HTR-8/SVneo (cell line): ENCODE measurements at regions not wholly inside any gene's neighbourhood (a gene's known extent, or its start where the extent isn't known, plus 50 kb on each side); places are given as distances from the start of the nearest gene placed in this dataset.

Source experiments
- DNase-seq: peaks from one replicate; pipeline ENCODE4 v3.0.0; 2011; ENCODE audit warnings: low spot score, mixed read lengths; ENCODE audit not compliant: insufficient read length
- FAIRE-seq: peaks from 2 replicates; lab custom pipeline; 2011; peaks lifted over from hg19 to GRCh38; lab: Jason Lieb, UNC

DNA sequence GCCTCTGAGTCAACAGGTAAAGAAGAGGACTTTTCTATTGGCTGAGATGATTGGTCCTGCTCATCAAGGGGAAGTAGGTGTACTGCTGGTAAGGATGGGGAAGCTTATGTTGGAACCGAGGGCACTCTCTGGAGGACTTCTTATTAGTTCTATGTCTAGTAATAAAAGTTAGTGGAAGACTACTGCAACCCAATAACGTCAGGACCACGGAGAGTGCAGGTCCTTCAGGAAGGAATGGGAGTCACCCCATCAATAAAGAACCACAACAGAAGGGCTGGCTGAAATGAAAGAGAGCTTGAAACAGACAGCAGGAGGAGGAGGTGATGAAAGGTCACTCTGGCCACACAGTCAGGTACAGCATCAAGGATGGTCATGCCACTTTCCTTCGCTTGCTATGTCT is 68.8 kb upstream of the PRR23E start:
- DNase-seq (no peak), FAIRE-seq (no peak)

DNA sequence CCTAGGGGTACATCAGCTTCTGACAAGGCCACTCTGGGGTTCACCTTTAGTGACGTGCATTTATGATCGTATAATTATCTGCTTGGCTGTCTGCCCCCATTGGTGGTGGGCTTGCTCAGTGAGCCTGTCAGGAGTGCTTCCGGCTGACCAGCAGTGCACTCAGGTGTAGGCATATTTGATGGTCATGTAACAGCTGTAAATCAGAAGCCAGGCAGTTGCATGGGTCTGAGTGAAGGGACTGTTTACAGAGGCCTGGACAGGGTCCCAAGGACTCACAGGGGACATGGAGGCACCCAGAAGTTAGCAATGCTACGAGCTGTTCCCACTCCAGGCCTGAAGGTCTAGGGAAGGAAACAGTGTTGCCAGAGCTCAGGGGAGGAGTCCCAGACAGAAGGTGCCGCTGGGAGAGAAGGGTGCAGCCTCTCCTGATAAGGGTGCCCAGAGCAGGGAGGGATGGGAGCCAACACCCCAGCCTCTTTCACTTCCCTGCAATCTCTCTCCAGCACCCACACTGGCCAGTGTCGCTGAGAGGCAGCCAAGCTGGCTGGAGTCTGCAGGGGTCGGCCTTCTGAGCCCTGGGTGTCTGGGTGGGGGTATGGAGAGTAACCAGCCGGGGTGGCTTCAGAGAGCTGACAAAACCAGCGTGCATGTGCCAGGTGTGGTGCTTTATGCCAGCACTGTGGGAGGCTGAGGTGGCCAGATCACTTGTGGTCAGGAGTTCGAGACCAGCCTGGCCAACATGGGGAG is 61.3 kb upstream of the PRR23E start:
- DNase-seq (no peak), FAIRE-seq (no peak)

DNA sequence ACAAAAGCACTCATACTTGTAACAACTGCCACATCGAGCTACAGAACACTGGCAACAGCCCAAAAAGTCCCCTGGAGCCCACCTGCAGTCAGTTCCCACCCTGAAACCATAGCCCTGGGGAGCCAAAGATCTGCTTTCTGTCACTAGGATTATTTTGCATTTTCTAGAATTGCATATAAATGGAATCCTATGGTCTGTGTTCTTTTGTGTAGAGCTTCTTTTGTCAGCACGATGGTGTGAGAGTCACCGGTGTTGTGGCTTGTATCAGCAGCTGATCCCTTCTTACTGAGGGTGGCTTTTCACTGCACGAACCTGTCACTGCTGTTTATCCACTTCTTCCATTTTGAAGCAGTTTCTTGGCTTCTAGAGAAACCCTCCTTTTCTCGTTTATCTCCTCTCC is 60.1 kb upstream of the PRR23E start:
- DNase-seq (no peak), FAIRE-seq (no peak)

DNA sequence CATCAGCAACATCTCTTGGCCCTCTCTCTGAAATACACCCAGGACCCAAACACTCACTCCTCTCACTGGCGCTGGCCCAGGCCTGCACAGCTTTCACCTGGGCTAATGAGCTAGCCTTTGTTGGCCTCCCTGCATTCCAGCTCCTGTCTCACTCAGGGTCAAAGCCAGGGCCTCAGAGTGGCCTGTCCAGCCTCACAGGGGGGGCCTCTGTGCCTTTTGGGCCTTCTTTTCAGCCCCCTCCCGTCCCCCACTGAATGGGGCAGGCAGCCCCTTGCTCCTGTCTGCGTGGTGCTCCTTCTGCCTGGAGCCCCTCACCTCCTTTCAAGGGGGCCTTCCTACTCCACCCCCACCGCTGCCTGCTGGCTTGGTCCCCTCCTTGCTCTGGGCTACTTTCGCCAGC is 59.0 kb upstream of the PRR23E start:
- DNase-seq, result no peak
- FAIRE-seq, result no peak

DNA sequence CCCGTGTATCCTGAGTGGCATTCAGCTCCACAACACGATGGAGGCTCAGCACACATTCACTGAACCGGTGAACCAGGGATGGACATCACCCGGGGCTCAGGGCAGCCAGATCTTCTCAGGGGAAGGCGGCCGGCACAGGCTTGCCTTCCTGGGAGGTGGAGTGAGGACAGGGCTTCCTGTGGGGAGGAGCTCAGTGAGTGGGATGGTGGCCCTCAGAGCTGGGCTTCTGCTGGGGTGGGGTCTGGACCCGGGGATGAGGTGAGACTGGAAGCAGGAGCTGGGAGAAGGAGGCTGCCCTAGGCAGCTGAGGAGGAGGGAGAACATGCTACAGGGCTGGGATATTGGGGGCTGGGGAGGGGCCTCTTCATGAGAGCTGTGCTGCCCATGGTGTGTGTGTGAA is 58.5 kb upstream of the PRR23E start:
- no peak for FAIRE-seq
- DNase-seq, result no peak

DNA sequence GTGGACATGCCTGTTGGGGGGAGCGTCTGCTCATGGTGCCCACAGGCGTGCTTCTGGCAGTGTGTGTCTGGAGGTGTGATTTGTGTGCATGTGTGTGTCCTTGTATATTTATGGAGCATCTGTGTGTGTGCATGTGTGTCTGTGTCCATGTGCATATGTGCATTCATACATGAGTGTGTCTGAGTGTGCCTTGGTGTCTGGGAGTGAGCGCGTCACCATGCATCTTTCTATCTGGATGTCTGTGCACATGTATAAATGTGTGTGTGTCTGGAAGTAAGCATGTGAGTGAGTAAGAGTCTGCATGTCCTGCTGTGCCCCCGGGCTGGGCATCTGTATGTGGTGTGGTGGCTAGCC is 58.1 kb upstream of the PRR23E start:
- peak; percentile 82 for FAIRE-seq
- DNase-seq, result no peak

DNA sequence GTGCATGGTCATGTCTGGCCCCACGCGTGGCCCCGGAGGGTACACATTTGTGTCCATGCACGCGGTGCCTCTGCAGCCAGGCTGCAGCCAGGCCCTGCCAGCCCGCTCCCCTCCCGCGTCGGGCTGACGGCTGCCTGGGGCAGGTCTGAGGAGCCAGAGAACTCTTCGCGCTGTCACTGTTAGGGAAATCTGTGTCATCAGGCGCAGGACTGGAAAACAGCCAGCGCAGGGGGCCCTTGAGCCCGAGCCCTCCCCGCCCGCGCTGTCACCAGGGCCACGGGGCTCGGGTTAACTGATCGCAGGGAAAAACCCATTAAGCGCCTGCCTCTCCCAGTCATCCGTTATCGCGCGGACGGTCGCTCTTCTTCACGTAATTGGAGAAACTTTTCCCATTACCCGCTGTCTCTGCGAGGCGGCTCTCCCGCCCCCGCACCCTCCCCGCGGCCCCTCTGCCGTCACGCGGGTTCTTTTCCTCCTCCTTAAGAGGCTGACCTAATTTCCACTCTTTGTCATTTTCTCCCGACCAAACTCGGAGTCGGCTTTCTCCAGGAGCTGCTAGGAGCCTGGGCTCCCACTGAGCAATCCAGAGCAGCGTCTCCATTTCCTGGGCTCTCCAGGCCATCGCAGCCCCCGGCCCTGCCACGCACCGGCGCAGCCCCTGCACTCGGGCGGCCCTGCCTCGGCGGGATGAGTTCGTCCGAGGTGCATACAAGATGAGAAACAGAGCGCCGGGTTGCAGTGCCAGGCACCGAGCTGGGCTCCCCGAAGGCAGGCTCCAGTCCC is 57.5 kb upstream of the PRR23E start:
- DNase-seq (no peak), FAIRE-seq (no peak)

DNA sequence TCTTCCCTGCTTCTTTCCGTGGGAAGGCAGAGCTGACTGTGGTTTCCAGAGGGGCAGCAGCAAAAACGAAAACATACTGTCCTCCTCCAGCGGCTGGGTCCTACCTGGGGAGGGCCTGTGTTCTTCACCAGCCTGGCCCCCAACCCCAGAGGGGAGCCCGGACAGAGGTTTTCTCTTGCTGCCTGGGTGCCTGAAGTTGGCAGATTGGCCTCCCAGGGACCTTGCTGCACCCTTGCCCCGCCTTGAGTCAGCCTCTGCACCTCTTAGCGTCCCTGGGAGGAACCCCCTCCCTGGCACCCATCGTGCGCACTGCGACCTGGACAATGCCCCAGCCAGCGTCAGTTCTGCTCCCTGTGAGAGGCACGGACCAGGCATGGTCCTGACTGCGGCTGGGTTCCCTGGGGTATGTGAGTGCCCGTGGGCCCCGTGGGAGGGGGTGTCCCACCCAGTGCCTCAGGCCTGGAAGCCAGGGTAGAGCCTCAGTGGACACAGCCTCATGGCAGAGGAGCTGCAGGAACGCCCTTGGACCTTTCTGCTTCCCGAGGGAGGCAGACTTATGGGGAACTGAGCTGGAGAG is 56.8 kb upstream of the PRR23E start:
- FAIRE-seq, result no peak
- DNase-seq, result no peak

DNA sequence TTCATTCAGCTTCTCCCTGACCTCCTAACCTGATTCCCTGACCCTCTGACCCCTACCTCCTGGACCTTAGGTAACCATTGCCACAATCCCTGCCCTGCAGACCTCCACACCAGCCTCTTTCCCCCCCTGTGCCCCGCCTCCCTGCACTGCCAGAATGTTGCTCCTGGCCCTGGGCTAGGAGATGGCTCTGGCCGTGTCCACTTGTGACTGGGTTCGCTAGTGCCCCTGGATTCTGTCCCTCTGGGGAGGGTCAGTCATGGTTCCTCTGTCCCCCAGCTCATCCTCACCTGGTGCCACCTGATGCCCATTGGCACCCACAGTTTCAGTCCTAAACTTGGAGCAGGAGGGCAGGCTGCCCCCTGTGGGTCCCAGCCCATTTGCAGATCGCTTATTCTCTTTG is 56.2 kb upstream of the PRR23E start:
- DNase-seq (no peak), FAIRE-seq (no peak)

DNA sequence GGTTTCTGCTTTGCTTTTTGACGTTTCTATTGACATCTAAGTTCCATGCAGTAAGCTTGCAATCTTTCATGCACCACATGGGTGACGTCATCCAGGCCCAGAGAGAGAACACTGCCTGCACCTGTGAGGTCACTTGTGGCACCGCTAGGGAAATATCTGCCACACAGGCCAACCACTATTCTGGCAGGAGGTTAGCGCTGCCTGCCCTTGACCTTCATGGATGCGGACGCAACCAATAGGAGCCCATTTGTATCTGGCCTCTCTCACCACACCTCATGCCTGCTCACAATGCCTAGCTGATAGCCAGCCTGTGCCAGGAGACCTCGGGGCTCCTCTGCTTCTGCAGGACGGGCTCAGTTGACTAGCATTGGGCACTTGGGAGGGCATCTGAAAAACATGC is 55.8 kb upstream of the PRR23E start:
- no peak for FAIRE-seq
- no peak for DNase-seq

DNA sequence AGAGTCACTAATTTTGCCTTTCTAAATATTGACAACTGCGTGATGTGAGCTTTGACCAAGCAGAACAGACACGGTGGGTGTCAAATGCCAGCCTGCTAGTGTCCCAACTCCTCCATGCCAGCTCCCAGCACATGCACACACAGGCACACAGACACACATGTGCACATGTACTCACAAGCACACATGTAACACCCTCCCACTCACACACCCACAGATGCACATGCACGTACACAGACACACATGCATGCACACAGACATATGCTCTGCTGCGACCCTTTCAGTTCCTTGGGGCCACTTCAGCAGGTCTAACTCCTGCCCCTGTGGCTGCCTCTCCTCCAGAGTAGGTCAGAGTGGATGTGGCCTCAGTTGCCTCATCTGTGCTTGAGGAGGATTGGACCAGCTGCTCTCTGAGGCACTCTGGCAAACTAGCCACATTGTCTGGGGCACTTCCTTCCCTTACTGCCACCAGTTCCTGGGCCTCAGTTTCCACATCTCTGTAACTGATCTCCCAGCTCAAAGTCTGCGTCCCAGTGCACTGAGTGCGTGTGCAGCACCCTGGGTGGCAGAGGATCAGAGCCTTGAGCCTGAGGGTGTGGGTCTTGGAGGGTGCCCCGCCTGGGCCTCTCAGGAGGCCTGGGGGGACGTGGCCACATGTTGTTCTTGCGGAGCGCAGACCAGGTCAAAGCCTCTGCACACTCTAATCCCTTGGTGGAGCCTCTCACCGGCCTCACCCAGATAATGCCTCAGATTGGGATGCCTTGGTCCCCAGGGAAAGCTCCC is 55.0 kb upstream of the PRR23E start:
- no peak for FAIRE-seq

DNA sequence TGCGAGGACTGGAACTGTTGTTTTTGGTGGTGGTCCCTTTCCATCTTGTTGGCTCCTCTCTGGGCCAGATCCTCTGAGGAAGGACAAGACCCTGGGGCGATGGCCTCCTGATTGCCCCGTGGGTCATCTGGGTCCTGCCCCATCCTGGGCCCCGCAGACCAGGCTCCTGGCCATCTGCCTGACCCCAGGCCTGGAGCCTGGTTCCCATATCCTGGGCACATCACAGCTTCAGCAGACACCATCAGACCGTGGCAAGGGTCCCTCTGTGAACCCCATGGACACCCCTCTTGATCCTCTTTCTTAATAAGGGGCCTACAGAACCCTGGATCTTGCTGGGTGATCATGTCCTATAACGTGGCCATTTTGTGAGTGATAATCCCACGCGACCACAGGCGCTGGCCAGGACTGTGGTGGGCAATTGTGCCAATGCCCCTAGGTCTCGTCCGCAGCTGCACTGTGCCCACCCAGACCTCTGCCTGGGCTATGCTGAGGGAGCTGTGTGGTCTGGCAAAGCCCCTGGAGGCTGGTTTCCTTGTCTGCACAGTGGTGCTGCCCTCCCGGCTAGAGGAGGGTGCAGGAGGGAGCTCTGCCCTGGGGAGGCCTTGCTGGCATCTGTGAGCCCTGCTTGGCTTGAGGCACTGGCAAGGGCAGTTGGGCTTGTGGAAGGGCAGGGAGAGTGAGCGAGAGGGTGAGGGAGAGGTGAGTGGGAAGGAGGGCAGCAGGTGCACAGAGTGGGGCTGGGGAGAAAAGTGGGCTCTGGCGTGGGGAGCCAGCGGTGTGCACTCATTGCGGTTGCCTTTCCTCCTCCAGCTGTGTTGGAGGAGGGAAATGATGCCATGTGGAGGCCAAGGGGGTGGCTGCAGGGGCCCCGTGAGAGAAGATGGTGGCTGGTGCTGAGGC is 53.1 kb upstream of the PRR23E start:
- no peak for FAIRE-seq
- no peak for DNase-seq

More for the DNA sequence above, 55.0 kb upstream of the PRR23E start:
- DNase-seq, result no peak

DNA sequence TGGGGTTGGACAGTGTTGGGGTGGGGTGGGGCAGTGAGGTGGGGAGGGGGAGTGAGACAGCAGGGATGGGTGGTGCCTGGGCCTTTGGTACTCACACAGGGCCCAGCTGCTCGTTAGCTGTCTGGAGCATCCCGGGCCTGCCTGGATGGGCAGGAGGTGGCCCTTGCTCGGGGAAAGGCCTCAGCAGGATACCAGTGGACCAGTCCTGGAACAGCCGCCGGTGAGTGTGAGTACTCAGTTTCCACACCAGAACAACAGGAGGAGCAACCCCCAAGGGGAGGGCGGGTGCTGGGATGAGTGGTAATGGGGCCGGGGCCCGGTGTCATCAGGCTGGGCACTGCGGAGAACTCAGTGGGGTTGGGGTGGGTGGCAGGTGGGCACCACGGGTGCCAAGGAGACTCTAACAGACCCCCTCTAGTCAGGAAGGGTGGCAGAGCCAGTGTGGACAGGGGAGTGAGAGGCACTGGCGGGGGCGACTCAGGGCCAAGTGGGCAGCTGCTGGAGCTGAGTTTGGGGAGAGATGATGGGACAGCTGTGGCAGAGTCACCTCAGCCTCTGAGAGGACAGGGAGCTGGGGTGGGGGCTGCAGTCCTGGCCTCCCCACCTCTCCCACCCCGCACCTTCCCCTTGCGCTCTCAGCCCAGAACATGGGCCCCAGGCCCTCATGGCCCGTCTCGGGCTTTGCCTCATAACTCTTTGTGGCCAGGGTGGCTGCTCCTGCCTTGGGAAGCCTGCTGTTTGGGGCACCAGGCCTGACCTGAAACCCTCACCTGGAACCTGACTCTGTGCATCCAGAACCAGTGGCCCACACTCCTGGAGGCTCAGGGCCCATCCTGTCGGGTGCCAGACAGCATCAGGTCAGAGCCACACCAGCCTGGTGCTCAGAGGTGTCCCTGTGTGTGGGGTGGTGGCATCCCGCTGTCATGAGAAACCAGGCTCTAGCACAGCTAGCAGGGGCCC is 52.1 kb upstream of the PRR23E start:
- DNase-seq (no peak), FAIRE-seq (no peak)

DNA sequence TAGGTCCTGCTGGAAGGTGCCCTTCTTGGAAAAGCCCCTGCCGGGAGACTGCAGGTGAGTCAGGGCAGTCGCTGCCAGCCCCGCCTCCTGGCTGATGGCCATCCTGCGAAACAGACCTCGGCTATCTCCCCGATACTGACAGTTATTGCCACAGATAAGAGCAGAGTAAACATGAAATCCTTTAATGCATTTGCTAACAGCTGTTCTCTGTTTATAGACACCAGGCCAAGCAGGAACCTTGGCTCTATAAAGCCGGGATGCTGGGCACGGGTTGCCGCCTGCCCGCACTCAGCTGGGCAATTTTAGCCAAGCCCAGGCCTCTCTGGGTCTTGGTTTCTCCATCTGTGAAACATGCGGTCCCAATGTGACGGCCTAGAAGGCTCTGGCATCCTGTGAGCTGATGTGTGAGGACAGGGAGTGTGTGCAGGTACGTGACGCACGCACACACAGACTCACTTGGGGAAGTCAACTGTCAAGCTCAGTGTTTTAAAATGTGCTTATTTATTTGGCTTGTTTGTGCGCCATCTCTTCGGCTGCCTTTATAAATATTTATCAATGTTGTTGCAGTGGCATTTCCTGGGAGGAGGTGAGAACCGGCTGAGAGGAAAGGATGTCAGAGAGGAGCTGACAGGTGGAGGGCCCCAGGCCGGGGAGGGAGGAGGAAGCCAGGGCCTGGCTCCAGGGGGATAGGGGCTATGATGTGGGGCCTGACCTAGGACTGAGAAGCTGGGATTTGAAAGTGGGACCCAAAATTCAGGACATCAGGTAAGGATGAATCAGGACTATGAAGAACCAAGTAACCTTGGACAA is 50.8 kb upstream of the PRR23E start:
- no peak for FAIRE-seq
- DNase-seq, result no peak
